Transverse colon (tissue), 4 donors: ENCODE measurements at regions not wholly inside any gene's neighbourhood (a gene's known extent, or its start where the extent isn't known, plus 50 kb on each side); places are given as distances from the start of the nearest gene placed in this dataset.

Experiments used
- DNase-seq: peaks from one replicate; pipeline ENCODE4 v3.0.0-alpha.2; 2019
- H3K27ac ChIP-seq, 4 donors: fragments of 200-600 bp; sonication (generic); 2 replicates each; pipeline ENCODE4 v1.5.1; 2016 to 2018; ENCODE audit warnings: inconsistent platforms in 4 of 4
- H3K27me3 ChIP-seq: fragments of 200-600 bp; sonication (generic); 2 replicates; pipeline ENCODE4 v1.5.1; 2017; ENCODE audit warnings: inconsistent platforms
- H3K36me3 ChIP-seq, 4 donors: fragments of 200-600 bp; sonication (generic); 2 replicates each; pipeline ENCODE4 v1.5.1; 2017 to 2019; ENCODE audit warnings: inconsistent platforms in 4 of 4
- H3K4me1 ChIP-seq, 4 donors: fragments of 200-600 bp; sonication (generic); 2 replicates each; pipeline ENCODE4 v1.5.1; 2017 to 2020; ENCODE audit warnings: inconsistent platforms in 4 of 4
- H3K4me3 ChIP-seq, 4 donors: fragments of 200-600 bp; sonication (generic); 1 replicate in 1 of 4; 2 replicates in 3 of 4; pipeline versions ENCODE4 v1.5.1 to v1.6.1; 2017 to 2019; ENCODE audit warnings: inconsistent platforms in 4 of 4
- H3K9me3 ChIP-seq, 2 donors: fragments of 200-600 bp; sonication (generic); 2 replicates each; pipeline ENCODE4 v1.5.1; 2017 to 2019; ENCODE audit warnings: inconsistent platforms in 2 of 2
- CTCF ChIP-seq, 5 experiments: fragments of 200-600 bp in 3 of 5; fragments of 450-650 bp in 2 of 5; sonication (generic) in 3 of 5; IDR thresholded peaks; 1 replicate in 2 of 5; 2 replicates in 3 of 5; pipeline ENCODE4 v1.5.1; 2016 to 2017; ENCODE audit warnings: antibody characterized with exemption in 5 of 5, inconsistent platforms in 3 of 5, mild to moderate bottlenecking in 2 of 5, moderate library complexity in 1 of 5
- EP300 ChIP-seq: sonication (generic); formaldehyde crosslinking; IDR thresholded peaks from one replicate; pipeline ENCODE4 v1.6.1; 2017; ENCODE audit warnings: antibody characterized with exemption, low read depth
- POLR2A ChIP-seq: fragments of 450-650 bp; IDR thresholded peaks from one replicate; pipeline ENCODE4 v1.6.1; 2016; ENCODE audit warnings: antibody characterized with exemption, mild to moderate bottlenecking, moderate library complexity
- POLR2AphosphoS5 ChIP-seq, 3 donors: sonication (generic); formaldehyde crosslinking; IDR thresholded peaks; one replicate each; pipeline ENCODE4 v1.6.1; 2016; ENCODE audit warnings: antibody characterized with exemption in 3 of 3
- WGBS, 2 donors: methylation state at CpG; one replicate each; pipeline ENCODE4 v1.1.5; 2018; ENCODE audit warnings: low coverage in 1 of 2; 5-methylcytosine and 5-hydroxymethylcytosine counted together
- in situ Hi-C, 4 donors: fragments of 200-750 bp; cut with MboI; loops; one replicate each; pipeline versions ENCODE4 v1.15.0 to v1.15.1; 2017; ENCODE audit warnings: low sequenced_read_pairs in 3 of 4, low pct_ligation_motif_present in 1 of 4, low pct_unique_long_range_greater_than_20kb in 1 of 4
- intact Hi-C: fragments of 100-400 bp; cut with DNase I; formaldehyde crosslinking; loops from one replicate; pipeline ENCODE4 v1.15.1; 2023; ENCODE audit warnings: low total_unique reads

DNA sequence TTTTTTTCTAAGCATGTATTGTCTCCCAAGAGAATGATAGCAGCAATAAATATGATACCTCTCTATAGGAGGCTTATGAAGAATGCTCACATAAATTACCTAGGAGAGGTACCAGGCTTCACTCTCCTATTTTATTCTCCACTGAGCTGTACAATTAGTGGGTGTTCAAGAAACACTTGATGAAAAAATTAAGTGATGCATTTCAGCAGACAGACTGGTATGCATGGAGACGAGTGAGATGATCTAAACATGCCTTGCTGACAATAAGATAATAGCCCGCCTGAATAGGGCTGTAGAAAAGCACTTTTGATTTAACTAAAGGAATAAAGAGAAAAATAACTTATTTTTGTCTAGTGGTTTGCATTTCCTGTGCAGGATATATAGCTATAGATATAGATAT is 1449.7 kb downstream of the GATA3 start:
- no peak for TF ChIP-seq CTCF (IDR thresholded peaks at IDR 0.05)
- TF ChIP-seq EP300: no peak
- no peak for TF ChIP-seq POLR2A
- no peak for TF ChIP-seq POLR2AphosphoS5 (IDR thresholded peaks at IDR 0.05)
- Histone ChIP-seq H3K9me3 (no peaks in the 10 kb centered on the region), H3K36me3 (no peaks in the 10 kb centered on the region), H3K27ac (no peak overlapping the region), H3K27me3 (no peaks in the 10 kb centered on the region), H3K4me3 (no peak overlapping the region), H3K4me1 (no peaks in the 10 kb centered on the region)
- WGBS, 2 donors: 80 to 89% methylated on average over 2 of the region's 2 CpGs
- intact Hi-C loops: no loop called here
- no peak for DNase-seq
- in situ Hi-C loops: no loop called here

- no peaks in the 10 kb centered on the region for H3K9me3 ChIP-seq
- 25 to 40% methylated on average over 1 to 2 of the region's 2 CpGs for WGBS, 2 donors
- TF ChIP-seq EP300 (no peak), POLR2A (no peak), CTCF (IDR thresholded peaks at IDR 0.05) (no peak), POLR2AphosphoS5 (IDR thresholded peaks at IDR 0.05) (no peak)
- H3K27ac ChIP-seq: no peak overlapping the region
- H3K4me1 ChIP-seq: no peaks in the 10 kb centered on the region
- no peaks in the 10 kb centered on the region for H3K27me3 ChIP-seq
- no peak for DNase-seq
- H3K4me3 ChIP-seq: no peak overlapping the region
- in situ Hi-C loops: no loop called here
- intact Hi-C loops: no loop called here
- no peaks in the 10 kb centered on the region for H3K36me3 ChIP-seq
Observed at GRCh38 chr10:9505546-9505945, 1451.1 kb downstream of the GATA3 start.

- 36 to 49% methylated on average over 2 of the region's 2 CpGs for WGBS, 2 donors
- in situ Hi-C loops (no loop called here), intact Hi-C loops (no loop called here)
- Histone ChIP-seq H3K4me3 (no peak overlapping the region), H3K27ac (no peak overlapping the region), H3K9me3 (no peaks in the 10 kb centered on the region), H3K4me1 (no peaks in the 10 kb centered on the region), H3K27me3 (no peaks in the 10 kb centered on the region), H3K36me3 (no peaks in the 10 kb centered on the region)
- TF ChIP-seq CTCF (IDR thresholded peaks at IDR 0.05): no peak
- TF ChIP-seq EP300: no peak
- TF ChIP-seq POLR2AphosphoS5 (IDR thresholded peaks at IDR 0.05): no peak
- no peak for TF ChIP-seq POLR2A
- no peak for DNase-seq
Observed at GRCh38 chr10:9508606-9509005, 1454.1 kb downstream of the GATA3 start.

DNA sequence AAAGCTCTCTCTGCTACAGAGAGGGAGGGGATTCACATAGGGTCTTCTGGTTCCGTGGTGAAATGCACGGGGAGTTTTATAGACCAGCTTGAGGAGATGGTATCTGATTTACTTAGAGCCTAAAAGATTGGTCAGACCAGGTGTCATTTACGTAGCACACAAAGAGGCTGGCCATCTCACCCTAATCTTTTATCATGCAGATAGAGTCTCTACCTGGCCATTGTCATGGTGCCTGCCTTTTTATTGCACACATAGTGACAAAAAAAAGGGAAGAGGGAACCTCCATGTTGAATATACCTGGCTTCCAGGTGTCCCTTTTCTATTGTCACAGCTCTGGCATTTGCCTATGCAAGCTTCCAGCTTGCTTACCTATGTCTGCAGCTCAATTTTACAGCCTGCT is 1456.1 kb downstream of the GATA3 start:
- no peak for DNase-seq
- H3K9me3 ChIP-seq: no peaks in the 10 kb centered on the region
- intact Hi-C loops: no loop called here
- H3K4me3 ChIP-seq: no peak overlapping the region
- no peak overlapping the region for H3K27ac ChIP-seq
- in situ Hi-C loops: no loop called here
- no peaks in the 10 kb centered on the region for H3K4me1 ChIP-seq
- H3K27me3 ChIP-seq: no peaks in the 10 kb centered on the region
- H3K36me3 ChIP-seq: no peaks in the 10 kb centered on the region
- WGBS, 2 donors: 53 to 70% methylated on average over 3 of the region's 3 CpGs
- no peak for TF ChIP-seq POLR2AphosphoS5 (IDR thresholded peaks at IDR 0.05)
- TF ChIP-seq CTCF (IDR thresholded peaks at IDR 0.05): no peak
- no peak for TF ChIP-seq POLR2A
- TF ChIP-seq EP300: no peak
